ENCODE measurements at regions not wholly inside any gene's neighbourhood (a gene's known extent, or its start where the extent isn't known, plus 50 kb on each side); places are given as distances from the start of the nearest gene placed in this dataset.

DNA sequence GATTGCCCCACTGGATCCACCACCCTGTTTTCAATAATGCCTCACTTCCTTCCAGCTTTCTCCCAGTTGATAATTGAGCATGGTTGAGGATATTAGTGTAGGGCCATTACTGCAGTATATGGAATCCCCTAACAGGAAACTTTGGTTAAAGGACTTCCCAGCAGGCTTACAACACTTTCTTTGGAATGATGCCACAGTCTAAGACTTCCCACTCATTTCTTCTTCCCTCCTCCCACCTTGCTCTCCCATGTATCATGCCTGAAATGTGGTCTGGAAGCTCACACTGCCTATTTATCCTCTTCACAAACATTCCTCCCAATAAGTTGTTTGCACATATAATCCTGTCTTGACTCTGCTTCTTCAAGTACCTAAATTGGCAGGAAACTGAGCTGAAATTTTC lies 863.3 kb downstream of the CENPC start:
- no peak overlapping the region for H3K4me3 ChIP-seq (ENCODE audit: extremely low read depth, insufficient read depth, low read length, poor library complexity, severe bottlenecking)
- H3K36me3 ChIP-seq (ENCODE audit: control insufficient read depth, insufficient read depth, low read length) = no peaks in the 10 kb centered on the region
- no peaks in the 10 kb centered on the region for H3K4me1 ChIP-seq (ENCODE audit: control insufficient read depth, insufficient read depth, low read length, poor library complexity, severe bottlenecking)
- no peak overlapping the region for H3K27ac ChIP-seq (ENCODE audit: low read depth, low read length, severe bottlenecking)
- no peaks in the 10 kb centered on the region for H3K9me3 ChIP-seq (ENCODE audit: control insufficient read depth, low read length)

DNA sequence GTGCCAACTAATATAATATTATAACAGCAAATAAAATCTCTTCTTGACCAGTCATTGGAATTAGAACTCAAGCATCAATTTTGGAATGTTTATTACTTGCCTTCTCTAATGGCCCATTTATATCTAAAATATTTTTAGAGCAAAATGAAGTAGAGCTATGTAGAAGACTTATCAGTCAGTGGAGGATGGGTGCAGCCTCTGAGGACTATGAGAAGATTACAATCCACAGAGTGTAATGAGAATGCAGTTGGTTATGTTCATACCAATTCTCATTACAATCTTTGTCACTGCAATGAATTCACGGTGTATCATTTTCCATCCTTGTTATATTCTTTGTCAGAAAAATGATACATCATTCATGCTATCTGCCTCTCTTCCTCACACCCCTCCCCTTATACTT lies 878.1 kb downstream of the CENPC start:
- WGBS, 2 experiments (ENCODE audit: insufficient coverage in 2 of 2) = no CpG with 5 or more reads among the region's 1 CpG
- no peak overlapping the region for H3K27ac ChIP-seq (ENCODE audit: low read depth, low read length, severe bottlenecking)

DNA sequence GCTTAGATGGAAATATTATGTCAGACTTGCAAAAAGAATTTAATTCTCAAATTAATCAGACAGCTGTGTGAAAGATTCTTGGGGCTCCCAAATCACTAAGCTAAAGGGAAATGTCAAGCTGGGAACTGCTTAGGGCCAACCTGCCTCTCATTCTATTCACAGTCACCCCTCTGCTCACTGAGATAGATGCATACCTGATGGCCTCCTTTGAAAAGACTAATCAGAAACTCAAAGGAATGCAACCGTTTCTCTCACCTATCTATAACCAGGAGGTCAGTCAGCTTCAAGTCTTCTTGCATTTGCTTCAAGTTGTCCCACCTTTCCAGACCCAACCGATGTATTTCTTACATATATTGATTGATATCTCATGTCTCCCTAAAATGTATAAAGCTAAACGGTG lies 882.7 kb downstream of the CENPC start:
- Histone ChIP-seq H3K4me1 (ENCODE audit: control insufficient read depth, insufficient read depth, low read length, poor library complexity, severe bottlenecking) (no peaks in the 10 kb centered on the region), H3K36me3 (ENCODE audit: control insufficient read depth, insufficient read depth, low read length) (no peaks in the 10 kb centered on the region), H3K4me3 (ENCODE audit: extremely low read depth, insufficient read depth, low read length, poor library complexity, severe bottlenecking) (no peak overlapping the region), H3K27ac (ENCODE audit: low read depth, low read length, severe bottlenecking) (no peak overlapping the region), H3K9me3 (ENCODE audit: control insufficient read depth, low read length) (no peaks in the 10 kb centered on the region)
- 60 to 71% methylated on average over 2 of the region's 3 CpGs for WGBS, 2 experiments (ENCODE audit: insufficient coverage in 2 of 2)

More for the DNA sequence above, 878.1 kb downstream of the CENPC start:
- Histone ChIP-seq H3K36me3 (ENCODE audit: control insufficient read depth, insufficient read depth, low read length) (no peaks in the 10 kb centered on the region), H3K4me1 (ENCODE audit: control insufficient read depth, insufficient read depth, low read length, poor library complexity, severe bottlenecking) (no peaks in the 10 kb centered on the region), H3K9me3 (ENCODE audit: control insufficient read depth, low read length) (no peaks in the 10 kb centered on the region), H3K4me3 (ENCODE audit: extremely low read depth, insufficient read depth, low read length, poor library complexity, severe bottlenecking) (no peak overlapping the region)

GRCh38 chr4:66658809-66659208 lies 886.5 kb downstream of the CENPC start:
- no CpG with 5 or more reads among the region's 2 CpGs for WGBS, 2 experiments (ENCODE audit: insufficient coverage in 2 of 2)
- H3K9me3 ChIP-seq (ENCODE audit: control insufficient read depth, low read length) = no peaks in the 10 kb centered on the region

GRCh38 chr4:66655505-66655904 lies 889.8 kb downstream of the CENPC start:
- 93% methylated on average over 1 to 2 of the region's 2 CpGs for WGBS, 2 experiments (ENCODE audit: insufficient coverage in 2 of 2)
- no peaks in the 10 kb centered on the region for H3K4me1 ChIP-seq (ENCODE audit: control insufficient read depth, insufficient read depth, low read length, poor library complexity, severe bottlenecking)
- no peak overlapping the region for H3K4me3 ChIP-seq (ENCODE audit: extremely low read depth, insufficient read depth, low read length, poor library complexity, severe bottlenecking)
- no peaks in the 10 kb centered on the region for H3K36me3 ChIP-seq (ENCODE audit: control insufficient read depth, insufficient read depth, low read length)
- no peak overlapping the region for H3K27ac ChIP-seq (ENCODE audit: low read depth, low read length, severe bottlenecking)
- H3K9me3 ChIP-seq (ENCODE audit: control insufficient read depth, low read length) = no peaks in the 10 kb centered on the region

More at GRCh38 chr4:66658809-66659208, 886.5 kb downstream of the CENPC start:
- Histone ChIP-seq H3K4me1 (ENCODE audit: control insufficient read depth, insufficient read depth, low read length, poor library complexity, severe bottlenecking) (no peaks in the 10 kb centered on the region), H3K4me3 (ENCODE audit: extremely low read depth, insufficient read depth, low read length, poor library complexity, severe bottlenecking) (no peak overlapping the region), H3K36me3 (ENCODE audit: control insufficient read depth, insufficient read depth, low read length) (no peaks in the 10 kb centered on the region), H3K27ac (ENCODE audit: low read depth, low read length, severe bottlenecking) (no peak overlapping the region)

DNA sequence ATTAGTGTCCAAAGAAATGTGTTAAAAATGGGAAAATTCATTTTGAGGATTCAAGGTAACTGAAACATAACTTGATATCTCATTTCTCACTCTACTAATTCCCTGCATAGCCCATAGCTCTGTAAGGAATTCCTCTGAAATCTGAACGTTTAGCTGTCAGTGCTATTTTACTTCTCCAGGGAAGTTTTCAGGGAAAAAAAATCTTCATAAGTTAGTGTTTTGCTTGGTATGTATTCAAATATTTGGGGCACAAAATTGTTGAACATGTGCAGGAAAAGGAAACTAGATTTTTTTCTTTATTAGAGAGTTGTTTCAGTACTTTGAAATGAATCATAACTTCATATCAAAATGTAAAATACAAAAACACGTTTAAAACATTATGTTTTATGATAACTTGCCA lies 891.4 kb downstream of the CENPC start:
- H3K4me3 ChIP-seq (ENCODE audit: extremely low read depth, insufficient read depth, low read length, poor library complexity, severe bottlenecking) = no peak overlapping the region
- H3K36me3 ChIP-seq (ENCODE audit: control insufficient read depth, insufficient read depth, low read length) = no peaks in the 10 kb centered on the region
- no peaks in the 10 kb centered on the region for H3K4me1 ChIP-seq (ENCODE audit: control insufficient read depth, insufficient read depth, low read length, poor library complexity, severe bottlenecking)
- WGBS, 2 experiments (ENCODE audit: insufficient coverage in 2 of 2) = no CpG with 5 or more reads among the region's 2 CpGs
- no peak overlapping the region for H3K27ac ChIP-seq (ENCODE audit: low read depth, low read length, severe bottlenecking)
- no peaks in the 10 kb centered on the region for H3K9me3 ChIP-seq (ENCODE audit: control insufficient read depth, low read length)

GRCh38 chr4:66649236-66649635 lies 896.1 kb downstream of the CENPC start:
- no peaks in the 10 kb centered on the region for H3K36me3 ChIP-seq (ENCODE audit: control insufficient read depth, insufficient read depth, low read length)
- no peak overlapping the region for H3K4me3 ChIP-seq (ENCODE audit: extremely low read depth, insufficient read depth, low read length, poor library complexity, severe bottlenecking)
- H3K4me1 ChIP-seq (ENCODE audit: control insufficient read depth, insufficient read depth, low read length, poor library complexity, severe bottlenecking) = no peaks in the 10 kb centered on the region
- no peaks in the 10 kb centered on the region for H3K9me3 ChIP-seq (ENCODE audit: control insufficient read depth, low read length)
- H3K27ac ChIP-seq (ENCODE audit: low read depth, low read length, severe bottlenecking) = no peak overlapping the region
- WGBS, 2 experiments (ENCODE audit: insufficient coverage in 2 of 2) = no CpG with 5 or more reads among the region's 2 CpGs

DNA sequence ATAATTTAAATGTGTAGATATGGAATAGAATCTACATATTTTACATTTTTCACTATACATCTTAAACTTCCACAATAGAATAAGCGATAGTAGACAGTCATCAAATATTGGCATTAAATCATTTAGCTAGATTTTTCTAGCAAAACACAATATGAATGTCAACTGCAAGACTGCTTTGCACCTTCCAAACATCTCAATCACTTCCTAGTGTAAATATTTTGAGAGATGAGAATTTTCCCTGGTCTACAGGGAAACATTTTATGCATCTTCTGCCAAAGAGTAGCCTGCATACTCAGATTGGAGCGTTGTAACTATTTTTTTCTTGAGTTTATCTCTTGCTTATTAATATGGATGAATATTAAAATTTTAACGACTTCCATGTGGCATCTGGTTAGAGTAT lies 897.4 kb downstream of the CENPC start:
- no peaks in the 10 kb centered on the region for H3K9me3 ChIP-seq (ENCODE audit: control insufficient read depth, low read length)
- H3K4me1 ChIP-seq (ENCODE audit: control insufficient read depth, insufficient read depth, low read length, poor library complexity, severe bottlenecking) = no peaks in the 10 kb centered on the region
- 100% methylated on average over 1 of the region's 3 CpGs; no CpG with 5 or more reads in 1 of the 2 experiments for WGBS, 2 experiments (ENCODE audit: insufficient coverage in 2 of 2)
- H3K27ac ChIP-seq (ENCODE audit: low read depth, low read length, severe bottlenecking) = no peak overlapping the region
- no peak overlapping the region for H3K4me3 ChIP-seq (ENCODE audit: extremely low read depth, insufficient read depth, low read length, poor library complexity, severe bottlenecking)
- H3K36me3 ChIP-seq (ENCODE audit: control insufficient read depth, insufficient read depth, low read length) = no peaks in the 10 kb centered on the region

DNA sequence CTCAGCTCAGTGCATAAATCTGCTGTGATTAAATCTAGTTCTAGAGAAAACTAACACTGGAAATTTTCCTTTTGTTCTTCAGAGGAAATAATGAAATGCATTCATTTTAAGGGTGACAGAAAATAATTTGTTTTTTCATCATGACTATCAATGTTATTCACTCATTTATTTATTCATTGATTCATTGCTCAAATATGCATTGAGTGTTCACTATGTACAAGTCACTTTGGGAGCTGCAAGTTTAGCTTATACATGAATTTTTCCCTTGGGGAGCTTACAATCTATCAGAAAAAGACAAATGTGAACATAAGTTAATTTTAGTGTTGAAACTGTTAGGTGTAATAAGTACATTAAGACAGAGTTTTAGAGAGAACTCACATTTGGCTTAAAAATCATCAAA lies 897.8 kb downstream of the CENPC start:
- H3K27ac ChIP-seq (ENCODE audit: low read depth, low read length, severe bottlenecking) = no peak overlapping the region
- H3K36me3 ChIP-seq (ENCODE audit: control insufficient read depth, insufficient read depth, low read length) = no peaks in the 10 kb centered on the region
- H3K4me3 ChIP-seq (ENCODE audit: extremely low read depth, insufficient read depth, low read length, poor library complexity, severe bottlenecking) = no peak overlapping the region
- H3K4me1 ChIP-seq (ENCODE audit: control insufficient read depth, insufficient read depth, low read length, poor library complexity, severe bottlenecking) = no peaks in the 10 kb centered on the region
- no peaks in the 10 kb centered on the region for H3K9me3 ChIP-seq (ENCODE audit: control insufficient read depth, low read length)

- no peaks in the 10 kb centered on the region for H3K9me3 ChIP-seq (ENCODE audit: control insufficient read depth, low read length)
- WGBS, 2 experiments (ENCODE audit: insufficient coverage in 2 of 2) = 86% methylated on average over 3 to 4 of the region's 5 CpGs
- no peaks in the 10 kb centered on the region for H3K36me3 ChIP-seq (ENCODE audit: control insufficient read depth, insufficient read depth, low read length)
- no peak overlapping the region for H3K4me3 ChIP-seq (ENCODE audit: extremely low read depth, insufficient read depth, low read length, poor library complexity, severe bottlenecking)
- no peak overlapping the region for H3K27ac ChIP-seq (ENCODE audit: low read depth, low read length, severe bottlenecking)
- H3K4me1 ChIP-seq (ENCODE audit: control insufficient read depth, insufficient read depth, low read length, poor library complexity, severe bottlenecking) = no peaks in the 10 kb centered on the region
Observed at GRCh38 chr4:66640233-66640990, 904.9 kb downstream of the CENPC start.

- H3K4me3 ChIP-seq (ENCODE audit: extremely low read depth, insufficient read depth, low read length, poor library complexity, severe bottlenecking) = no peak overlapping the region
- H3K36me3 ChIP-seq (ENCODE audit: control insufficient read depth, insufficient read depth, low read length) = no peaks in the 10 kb centered on the region
- H3K4me1 ChIP-seq (ENCODE audit: control insufficient read depth, insufficient read depth, low read length, poor library complexity, severe bottlenecking) = no peaks in the 10 kb centered on the region
- H3K27ac ChIP-seq (ENCODE audit: low read depth, low read length, severe bottlenecking) = no peak overlapping the region
- H3K9me3 ChIP-seq (ENCODE audit: control insufficient read depth, low read length) = no peaks in the 10 kb centered on the region
Observed at GRCh38 chr4:66639361-66639760, 905.9 kb downstream of the CENPC start.

All from mesodermal cell (in vitro differentiated cells).